Osteocyte (in vitro differentiated cells): ENCODE measurements at regions not wholly inside any gene's neighbourhood (a gene's known extent, or its start where the extent isn't known, plus 50 kb on each side); places are given as distances from the start of the nearest gene placed in this dataset.

Experiments
- DNase-seq: peaks from one replicate; pipeline ENCODE4 v3.0.0; 2021; ENCODE audit warnings: mixed read lengths; ENCODE audit not compliant: unreplicated experiment; ENCODE audit errors: extremely low spot score
- H3K27ac Mint-ChIP-seq: one replicate; pipeline ENCODE4 v1.8.0; 2021; ENCODE audit warnings: mild to moderate bottlenecking, mixed read lengths; ENCODE audit not compliant: unreplicated experiment
- H3K27me3 Mint-ChIP-seq: one replicate; pipeline ENCODE4 v1.8.0; 2021; ENCODE audit warnings: mixed read lengths; ENCODE audit not compliant: unreplicated experiment
- H3K36me3 Mint-ChIP-seq: one replicate; pipeline ENCODE4 v1.8.0; 2021; ENCODE audit warnings: mixed read lengths; ENCODE audit not compliant: unreplicated experiment
- H3K4me1 Mint-ChIP-seq: one replicate; pipeline ENCODE4 v1.8.0; 2021; ENCODE audit warnings: mixed read lengths; ENCODE audit not compliant: unreplicated experiment
- H3K4me3 Mint-ChIP-seq: one replicate; pipeline ENCODE4 v1.8.0; 2021; ENCODE audit warnings: mild to moderate bottlenecking, moderate library complexity, mixed read lengths; ENCODE audit not compliant: unreplicated experiment
- H3K9me3 Mint-ChIP-seq: one replicate; pipeline ENCODE4 v1.8.0; 2021; ENCODE audit warnings: mixed read lengths; ENCODE audit not compliant: unreplicated experiment
- TF ChIP-seq, protein P1 (sequence below): fragments of 200-600 bp; sonication (generic); IDR thresholded peaks from 2 replicates; pipeline ENCODE4 v1.5.0; 2021; ENCODE audit warnings: antibody characterized with exemption, mild to moderate bottlenecking, moderate library complexity

DNA sequence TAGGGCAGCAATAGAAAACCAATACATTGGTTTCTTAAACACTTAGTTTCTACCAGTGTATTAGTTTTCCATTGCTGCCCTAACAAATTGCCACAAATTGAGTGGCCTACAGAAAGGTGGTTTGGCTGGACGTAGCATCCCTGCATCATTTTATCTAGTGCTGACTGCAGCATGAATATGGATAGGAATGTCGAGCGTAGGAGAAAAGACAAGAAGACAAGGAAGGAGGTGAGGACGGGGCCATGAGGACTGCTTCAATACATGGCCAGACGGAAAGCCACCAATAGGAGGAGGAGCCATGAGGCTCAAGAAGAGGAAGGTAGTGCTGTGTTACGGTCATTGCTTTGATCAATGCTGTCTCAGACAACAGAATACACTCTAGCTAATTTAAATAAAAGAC, 154.5 kb upstream of the NDUFV2 start:
- Mint-ChIP-seq H3K9me3 (peaks cover 5% of the 10 kb centered on the region), H3K27ac (peak overlapping the region; percentile 87), H3K4me3 (no peak overlapping the region), H3K36me3 (peaks cover 4% of the 10 kb centered on the region), H3K4me1 (peaks cover 50% of the 10 kb centered on the region), H3K27me3 (no peaks in the 10 kb centered on the region)
- DNase-seq, result no peak
- TF ChIP-seq, protein P1, sequence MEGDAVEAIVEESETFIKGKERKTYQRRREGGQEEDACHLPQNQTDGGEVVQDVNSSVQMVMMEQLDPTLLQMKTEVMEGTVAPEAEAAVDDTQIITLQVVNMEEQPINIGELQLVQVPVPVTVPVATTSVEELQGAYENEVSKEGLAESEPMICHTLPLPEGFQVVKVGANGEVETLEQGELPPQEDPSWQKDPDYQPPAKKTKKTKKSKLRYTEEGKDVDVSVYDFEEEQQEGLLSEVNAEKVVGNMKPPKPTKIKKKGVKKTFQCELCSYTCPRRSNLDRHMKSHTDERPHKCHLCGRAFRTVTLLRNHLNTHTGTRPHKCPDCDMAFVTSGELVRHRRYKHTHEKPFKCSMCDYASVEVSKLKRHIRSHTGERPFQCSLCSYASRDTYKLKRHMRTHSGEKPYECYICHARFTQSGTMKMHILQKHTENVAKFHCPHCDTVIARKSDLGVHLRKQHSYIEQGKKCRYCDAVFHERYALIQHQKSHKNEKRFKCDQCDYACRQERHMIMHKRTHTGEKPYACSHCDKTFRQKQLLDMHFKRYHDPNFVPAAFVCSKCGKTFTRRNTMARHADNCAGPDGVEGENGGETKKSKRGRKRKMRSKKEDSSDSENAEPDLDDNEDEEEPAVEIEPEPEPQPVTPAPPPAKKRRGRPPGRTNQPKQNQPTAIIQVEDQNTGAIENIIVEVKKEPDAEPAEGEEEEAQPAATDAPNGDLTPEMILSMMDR, result no peak

DNA sequence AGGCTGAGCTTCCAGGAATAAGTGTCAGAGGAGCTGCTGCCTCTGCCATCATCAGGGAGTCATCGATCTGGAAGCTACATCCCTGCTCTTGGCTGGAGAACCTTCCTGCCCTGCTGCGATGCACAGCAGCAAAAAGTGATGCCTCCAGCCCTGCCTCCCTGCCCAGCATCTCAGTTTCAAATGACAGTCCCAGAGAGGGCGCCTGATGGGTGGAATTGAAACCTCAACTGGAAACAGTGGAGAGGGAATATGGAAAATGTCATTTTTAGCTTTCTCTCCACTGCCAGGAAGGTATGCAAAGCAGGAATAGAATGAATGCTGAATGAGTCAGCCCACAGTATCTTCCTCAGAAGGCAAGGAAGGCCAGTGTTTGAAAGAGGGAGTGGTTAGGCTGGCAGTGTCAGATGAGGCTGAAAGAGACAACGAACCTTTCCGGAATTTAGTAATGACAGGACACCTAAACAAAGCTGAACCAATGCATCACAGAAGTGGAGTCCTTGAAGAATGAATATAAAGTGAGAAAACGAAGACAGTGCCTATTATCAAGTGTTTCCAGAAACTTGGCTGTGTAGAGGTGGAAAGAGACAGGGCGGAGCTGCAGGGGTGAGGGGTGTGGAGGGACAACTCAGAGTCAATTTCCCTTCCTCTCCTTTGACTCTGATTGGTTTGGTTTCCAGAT, 153.9 kb upstream of the NDUFV2 start:
- Mint-ChIP-seq H3K4me3 (peak overlapping the region; percentile 2), H3K27me3 (no peaks in the 10 kb centered on the region), H3K4me1 (peaks cover 46% of the 10 kb centered on the region), H3K36me3 (peaks cover 4% of the 10 kb centered on the region), H3K27ac (peak overlapping the region; percentile 87), H3K9me3 (peaks cover 5% of the 10 kb centered on the region)
- TF ChIP-seq, protein P1, result no peak
- no peak for DNase-seq

DNA sequence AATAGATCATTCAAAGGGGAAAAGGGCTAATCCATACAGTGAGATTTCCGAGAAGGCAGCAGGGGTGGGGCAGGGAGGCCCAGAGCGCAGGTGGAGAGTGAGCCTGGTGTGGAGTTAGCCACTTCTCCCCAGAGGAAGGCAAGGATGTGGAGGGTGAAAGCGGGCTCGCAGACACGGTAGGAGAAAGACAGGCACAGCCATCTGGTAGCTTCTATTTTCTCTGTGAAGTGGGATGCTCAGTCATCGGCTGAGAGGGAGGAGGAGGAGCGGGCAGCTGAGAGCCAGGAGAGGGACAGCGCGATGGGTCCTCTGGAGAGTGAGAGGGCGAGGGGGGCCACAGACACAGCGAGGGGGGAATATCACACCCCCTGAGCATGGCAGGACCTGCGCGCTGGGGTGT, 153.3 kb upstream of the NDUFV2 start:
- Mint-ChIP-seq H3K4me1 (peaks cover 40% of the 10 kb centered on the region), H3K27me3 (no peaks in the 10 kb centered on the region), H3K36me3 (peaks cover 4% of the 10 kb centered on the region), H3K9me3 (peaks cover 5% of the 10 kb centered on the region), H3K4me3 (no peak overlapping the region), H3K27ac (peak overlapping the region; percentile 87)
- TF ChIP-seq, protein P1, result no peak
- no peak for DNase-seq

DNA sequence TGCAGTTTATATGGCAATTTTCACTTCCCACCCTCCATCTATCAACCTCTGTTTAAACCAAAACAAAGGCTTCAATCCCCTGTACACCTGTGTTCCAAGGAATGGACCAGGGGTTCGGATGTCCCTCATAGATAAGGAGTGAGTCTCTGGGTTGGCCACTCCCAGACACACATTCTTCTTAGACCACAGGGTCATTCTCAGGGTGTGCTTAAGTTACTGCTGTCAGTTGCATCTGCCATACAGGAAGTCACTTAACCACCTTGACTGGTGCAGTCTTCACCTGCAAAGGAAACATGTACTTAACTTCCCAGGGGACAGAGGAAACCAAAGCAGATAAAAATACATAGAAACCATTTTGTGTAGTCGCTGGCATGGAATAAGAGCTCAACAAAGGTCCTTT, 151.0 kb upstream of the NDUFV2 start:
- no peak for DNase-seq
- peaks cover under 1% of the 10 kb centered on the region for H3K36me3 Mint-ChIP-seq
- peaks cover 23% of the 10 kb centered on the region for H3K4me1 Mint-ChIP-seq
- no peak overlapping the region for H3K27ac Mint-ChIP-seq
- no peak overlapping the region for H3K4me3 Mint-ChIP-seq
- H3K27me3 Mint-ChIP-seq, result no peaks in the 10 kb centered on the region
- TF ChIP-seq, protein P1, result no peak
- H3K9me3 Mint-ChIP-seq, result peaks cover 2% of the 10 kb centered on the region

DNA sequence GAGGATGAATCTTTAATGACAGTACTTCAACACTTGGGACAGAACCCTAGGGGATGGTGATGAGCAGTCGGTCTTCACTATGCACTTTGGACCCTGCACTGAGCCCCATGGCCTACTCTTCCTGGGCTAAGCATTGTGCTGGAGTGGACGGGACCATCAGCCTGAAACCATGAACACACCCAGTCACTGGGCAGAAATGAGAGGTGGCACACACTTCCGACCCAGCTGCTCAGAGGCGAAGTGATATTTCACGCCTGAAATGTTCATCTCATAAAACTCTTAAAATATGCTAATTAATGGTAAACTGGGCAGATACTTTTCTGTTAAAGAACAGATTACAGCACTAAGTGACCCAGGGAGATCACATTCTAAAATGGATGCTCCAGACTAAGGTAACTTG, 150.3 kb upstream of the NDUFV2 start:
- TF ChIP-seq, protein P1, result no peak
- no peaks in the 10 kb centered on the region for H3K36me3 Mint-ChIP-seq
- H3K9me3 Mint-ChIP-seq, result no peaks in the 10 kb centered on the region
- H3K27ac Mint-ChIP-seq, result no peak overlapping the region
- H3K4me3 Mint-ChIP-seq, result no peak overlapping the region
- peaks cover 20% of the 10 kb centered on the region for H3K4me1 Mint-ChIP-seq
- no peak for DNase-seq
- H3K27me3 Mint-ChIP-seq, result no peaks in the 10 kb centered on the region
